AG09309 (cell line): ENCODE measurements at regions not wholly inside any gene's neighbourhood (a gene's known extent, or its start where the extent isn't known, plus 50 kb on each side); places are given as distances from the start of the nearest gene placed in this dataset.
"Not testable (repeated sequence)": the region's sequence is repeated elsewhere in the genome, so short reads cannot be mapped to it uniquely, and the experiment has no call there.

Experiments used
- DNase-seq: peaks from one replicate; pipeline ENCODE4 v3.0.0-alpha.2; 2010; ENCODE audit warnings: low read depth
- H3K4me3 ChIP-seq: 2 replicates; pipeline ENCODE4 v1.5.1; 2011; ENCODE audit warnings: mild to moderate bottlenecking, low read depth, low read length, moderate library complexity; ENCODE audit not compliant: control insufficient read depth
- TF ChIP-seq, protein P1 (sequence below): IDR thresholded peaks from 2 replicates; pipeline ENCODE4 v1.5.1; 2011; ENCODE audit warnings: mild to moderate bottlenecking, low read depth, low read length, inconsistent platforms; ENCODE audit not compliant: insufficient read depth, control insufficient read depth; ENCODE audit errors: missing control alignments

- TF ChIP-seq, protein P1, sequence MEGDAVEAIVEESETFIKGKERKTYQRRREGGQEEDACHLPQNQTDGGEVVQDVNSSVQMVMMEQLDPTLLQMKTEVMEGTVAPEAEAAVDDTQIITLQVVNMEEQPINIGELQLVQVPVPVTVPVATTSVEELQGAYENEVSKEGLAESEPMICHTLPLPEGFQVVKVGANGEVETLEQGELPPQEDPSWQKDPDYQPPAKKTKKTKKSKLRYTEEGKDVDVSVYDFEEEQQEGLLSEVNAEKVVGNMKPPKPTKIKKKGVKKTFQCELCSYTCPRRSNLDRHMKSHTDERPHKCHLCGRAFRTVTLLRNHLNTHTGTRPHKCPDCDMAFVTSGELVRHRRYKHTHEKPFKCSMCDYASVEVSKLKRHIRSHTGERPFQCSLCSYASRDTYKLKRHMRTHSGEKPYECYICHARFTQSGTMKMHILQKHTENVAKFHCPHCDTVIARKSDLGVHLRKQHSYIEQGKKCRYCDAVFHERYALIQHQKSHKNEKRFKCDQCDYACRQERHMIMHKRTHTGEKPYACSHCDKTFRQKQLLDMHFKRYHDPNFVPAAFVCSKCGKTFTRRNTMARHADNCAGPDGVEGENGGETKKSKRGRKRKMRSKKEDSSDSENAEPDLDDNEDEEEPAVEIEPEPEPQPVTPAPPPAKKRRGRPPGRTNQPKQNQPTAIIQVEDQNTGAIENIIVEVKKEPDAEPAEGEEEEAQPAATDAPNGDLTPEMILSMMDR = no peak
- no peak for DNase-seq
- H3K4me3 ChIP-seq = no peak overlapping the region
These were observed 222.0 kb upstream of the SGK1 start for GRCh38 chr6:134539865-134540323.

DNA sequence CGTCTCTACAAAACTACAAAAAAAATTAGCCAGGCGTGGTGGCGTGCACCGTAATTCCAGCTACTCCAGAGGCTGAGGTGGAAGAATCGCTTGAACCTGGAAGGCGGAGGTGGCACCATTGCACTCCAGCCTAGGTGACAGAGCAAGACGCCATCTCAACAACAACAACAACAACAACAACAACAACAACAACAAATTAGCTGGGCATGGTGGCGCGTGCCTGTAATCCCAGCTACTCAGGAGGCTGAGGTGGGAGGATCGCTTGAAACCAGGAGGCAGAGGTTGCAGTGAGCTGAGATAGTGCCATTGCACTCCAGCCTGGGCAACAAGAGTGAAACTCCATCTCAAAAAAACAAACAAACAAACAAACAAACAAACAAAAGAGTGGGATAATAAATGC is 219.9 kb upstream of the SGK1 start:
- not testable (repeated sequence) for H3K4me3 ChIP-seq, DNase-seq

DNA sequence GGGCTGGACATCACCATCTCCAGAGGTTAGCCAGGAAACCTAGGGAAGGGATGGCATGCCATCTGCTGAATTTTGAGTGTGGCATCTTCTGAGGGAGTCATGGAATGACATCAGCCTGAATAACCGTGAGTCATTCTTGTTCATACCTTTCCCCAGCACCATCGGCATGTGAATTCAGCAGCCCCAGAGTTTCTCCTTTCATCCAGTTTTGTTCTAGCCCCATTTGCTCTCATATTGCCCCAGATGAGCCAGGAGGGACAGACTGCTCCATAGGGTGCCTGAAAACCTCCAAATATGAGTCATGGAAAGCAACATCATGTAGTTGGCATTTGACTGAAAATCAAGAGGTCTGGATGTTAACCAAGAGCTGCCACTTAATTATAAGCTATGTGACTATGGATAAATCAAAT is 219.2 kb upstream of the SGK1 start:
- TF ChIP-seq, protein P1 = no peak
- DNase-seq = peak; percentile 73
- H3K4me3 ChIP-seq = no peak overlapping the region

GRCh38 chr6:134535831-134536230 is 217.9 kb upstream of the SGK1 start:
- no peak for DNase-seq
- TF ChIP-seq, protein P1 = no peak
- no peak overlapping the region for H3K4me3 ChIP-seq

GRCh38 chr6:134534708-134535149 is 216.8 kb upstream of the SGK1 start:
- TF ChIP-seq, protein P1 = no peak
- H3K4me3 ChIP-seq = no peak overlapping the region
- no peak for DNase-seq

DNA sequence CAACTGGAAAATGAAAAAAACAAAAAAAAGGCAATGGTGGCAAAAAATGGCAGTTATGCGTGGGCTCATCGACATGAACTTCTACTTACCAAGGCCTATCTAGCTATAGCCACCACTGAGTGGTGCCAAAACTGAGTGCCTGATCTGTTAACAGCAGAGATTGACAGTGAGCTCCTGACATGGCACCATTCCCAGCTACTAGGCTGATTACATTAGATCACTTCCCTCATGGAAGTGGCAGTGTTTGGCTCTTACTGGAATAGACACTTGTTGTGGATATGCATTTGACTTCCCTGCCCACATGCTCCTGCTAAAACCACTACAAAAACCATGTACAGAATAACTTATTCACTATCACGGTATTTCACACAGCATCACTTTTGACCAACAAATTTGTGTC is 216.1 kb upstream of the SGK1 start:
- H3K4me3 ChIP-seq = no peak overlapping the region
- TF ChIP-seq, protein P1 = no peak

GRCh38 chr6:134532694-134533624 is 215.0 kb upstream of the SGK1 start:
- no peak for DNase-seq
- H3K4me3 ChIP-seq = no peak overlapping the region
- TF ChIP-seq, protein P1 = no peak

More for the DNA sequence above, 216.1 kb upstream of the SGK1 start:
- DNase-seq = no peak
